ENCODE measurements at regions not wholly inside any gene's neighbourhood (a gene's known extent, or its start where the extent isn't known, plus 50 kb on each side); places are given as distances from the start of the nearest gene placed in this dataset.

GRCh38 chr3:168878655-168879054, 782.9 kb upstream of the GOLIM4 start:
- Histone ChIP-seq H3K27me3 (ENCODE audit: insufficient read depth, low read depth, low read length) (no peaks in the 10 kb centered on the region), H4K20me1 (ENCODE audit: insufficient read depth) (no peaks in the 10 kb centered on the region), H3K79me2 (replicated peaks; ENCODE audit: insufficient read depth, low read length) (no peaks in the 10 kb centered on the region), H3K9me2 (ENCODE audit: insufficient read depth, low read length) (no peaks in the 10 kb centered on the region), H3K4me2 (ENCODE audit: low read length) (no peak overlapping the region), H3F3A (ENCODE audit: insufficient read depth, low read length, poor library complexity, severe bottlenecking) (no peaks in the 10 kb centered on the region), H3K36me3 (ENCODE audit: insufficient read depth, low read length) (no peaks in the 10 kb centered on the region), H3K4me3 (ENCODE audit: low read length) (no peak overlapping the region), H3K9me3 (ENCODE audit: low read length) (no peaks in the 10 kb centered on the region), H3K27ac (ENCODE audit: low read length) (no peak overlapping the region), H2AFZ (ENCODE audit: low read depth, low read length) (no peak overlapping the region), H3K9ac (ENCODE audit: low read length) (no peak overlapping the region)
- no peak for TF ChIP-seq EZH2 (IDR thresholded peaks at IDR 0.05; ENCODE audit: borderline replicate concordance, insufficient read depth, low read length, poor library complexity, severe bottlenecking)
- no peak for TF ChIP-seq MXI1 (conservative IDR thresholded peaks at IDR 0.05; ENCODE audit: poor library complexity, severe bottlenecking)
- TF ChIP-seq TAF1 (IDR thresholded peaks at IDR 0.05; ENCODE audit: low read depth) = no peak
- TF ChIP-seq REST (IDR thresholded peaks at IDR 0.05; ENCODE audit: borderline replicate concordance) = no peak
- no peak for TF ChIP-seq EP300 (conservative IDR thresholded peaks at IDR 0.05; ENCODE audit: poor library complexity, severe bottlenecking)
- no peak for TF ChIP-seq POLR2AphosphoS5 (IDR thresholded peaks at IDR 0.05)
- no peak for TF ChIP-seq RAD21 (conservative IDR thresholded peaks at IDR 0.05)
- no peak for TF ChIP-seq SMC3 (conservative IDR thresholded peaks at IDR 0.05; ENCODE audit: poor library complexity)
- TF ChIP-seq, protein P1, sequence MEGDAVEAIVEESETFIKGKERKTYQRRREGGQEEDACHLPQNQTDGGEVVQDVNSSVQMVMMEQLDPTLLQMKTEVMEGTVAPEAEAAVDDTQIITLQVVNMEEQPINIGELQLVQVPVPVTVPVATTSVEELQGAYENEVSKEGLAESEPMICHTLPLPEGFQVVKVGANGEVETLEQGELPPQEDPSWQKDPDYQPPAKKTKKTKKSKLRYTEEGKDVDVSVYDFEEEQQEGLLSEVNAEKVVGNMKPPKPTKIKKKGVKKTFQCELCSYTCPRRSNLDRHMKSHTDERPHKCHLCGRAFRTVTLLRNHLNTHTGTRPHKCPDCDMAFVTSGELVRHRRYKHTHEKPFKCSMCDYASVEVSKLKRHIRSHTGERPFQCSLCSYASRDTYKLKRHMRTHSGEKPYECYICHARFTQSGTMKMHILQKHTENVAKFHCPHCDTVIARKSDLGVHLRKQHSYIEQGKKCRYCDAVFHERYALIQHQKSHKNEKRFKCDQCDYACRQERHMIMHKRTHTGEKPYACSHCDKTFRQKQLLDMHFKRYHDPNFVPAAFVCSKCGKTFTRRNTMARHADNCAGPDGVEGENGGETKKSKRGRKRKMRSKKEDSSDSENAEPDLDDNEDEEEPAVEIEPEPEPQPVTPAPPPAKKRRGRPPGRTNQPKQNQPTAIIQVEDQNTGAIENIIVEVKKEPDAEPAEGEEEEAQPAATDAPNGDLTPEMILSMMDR (IDR thresholded peaks at IDR 0.05; ENCODE audit: poor library complexity, severe bottlenecking) = no peak

DNA sequence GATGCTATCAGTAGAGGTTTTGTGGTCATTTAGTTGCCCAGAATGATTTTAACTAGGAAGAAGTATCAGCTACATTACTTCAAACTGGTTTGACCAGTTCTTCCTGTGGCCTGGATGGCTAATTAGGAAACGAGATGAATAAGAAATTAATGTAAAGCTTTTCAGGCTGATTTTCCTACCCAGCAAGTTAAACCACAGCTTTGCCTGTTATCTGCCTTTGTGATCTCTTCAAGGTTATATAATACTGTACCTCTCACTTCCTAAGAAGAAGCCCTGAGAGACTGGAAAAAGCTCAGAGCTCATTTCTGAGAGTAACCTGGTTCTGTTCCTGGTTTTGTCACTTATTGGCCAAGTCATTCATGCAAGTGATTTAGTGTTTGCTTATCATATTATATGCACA, 782.2 kb upstream of the GOLIM4 start:
- no peaks in the 10 kb centered on the region for H3K9me3 ChIP-seq (ENCODE audit: low read length)
- no peak overlapping the region for H3K27ac ChIP-seq (ENCODE audit: low read length)
- no peak overlapping the region for H2AFZ ChIP-seq (ENCODE audit: low read depth, low read length)
- no peaks in the 10 kb centered on the region for H3K9me2 ChIP-seq (ENCODE audit: insufficient read depth, low read length)
- no peak overlapping the region for H3K4me2 ChIP-seq (ENCODE audit: low read length)
- no peaks in the 10 kb centered on the region for H3K36me3 ChIP-seq (ENCODE audit: insufficient read depth, low read length)
- TF ChIP-seq EP300 (conservative IDR thresholded peaks at IDR 0.05; ENCODE audit: poor library complexity, severe bottlenecking) (no peak), EZH2 (IDR thresholded peaks at IDR 0.05; ENCODE audit: borderline replicate concordance, insufficient read depth, low read length, poor library complexity, severe bottlenecking) (no peak), RAD21 (conservative IDR thresholded peaks at IDR 0.05) (no peak), TAF1 (IDR thresholded peaks at IDR 0.05; ENCODE audit: low read depth) (no peak), SMC3 (conservative IDR thresholded peaks at IDR 0.05; ENCODE audit: poor library complexity) (no peak), REST (IDR thresholded peaks at IDR 0.05; ENCODE audit: borderline replicate concordance) (no peak), POLR2AphosphoS5 (IDR thresholded peaks at IDR 0.05) (no peak), MXI1 (conservative IDR thresholded peaks at IDR 0.05; ENCODE audit: poor library complexity, severe bottlenecking) (no peak)
- TF ChIP-seq, protein P1 (IDR thresholded peaks at IDR 0.05; ENCODE audit: poor library complexity, severe bottlenecking) = no peak
- H3F3A ChIP-seq (ENCODE audit: insufficient read depth, low read length, poor library complexity, severe bottlenecking) = no peaks in the 10 kb centered on the region
- H4K20me1 ChIP-seq (ENCODE audit: insufficient read depth) = no peaks in the 10 kb centered on the region
- no peaks in the 10 kb centered on the region for H3K79me2 ChIP-seq (replicated peaks; ENCODE audit: insufficient read depth, low read length)
- H3K27me3 ChIP-seq (ENCODE audit: insufficient read depth, low read depth, low read length) = no peaks in the 10 kb centered on the region
- no peak overlapping the region for H3K4me3 ChIP-seq (ENCODE audit: low read length)
- no peak overlapping the region for H3K9ac ChIP-seq (ENCODE audit: low read length)
